ENCODE measurements at regions not wholly inside any gene's neighbourhood (a gene's known extent, or its start where the extent isn't known, plus 50 kb on each side); places are given as distances from the start of the nearest gene placed in this dataset.
"Not testable (repeated sequence)": the region's sequence is repeated elsewhere in the genome, so short reads cannot be mapped to it uniquely, and the experiment has no call there.

DNA sequence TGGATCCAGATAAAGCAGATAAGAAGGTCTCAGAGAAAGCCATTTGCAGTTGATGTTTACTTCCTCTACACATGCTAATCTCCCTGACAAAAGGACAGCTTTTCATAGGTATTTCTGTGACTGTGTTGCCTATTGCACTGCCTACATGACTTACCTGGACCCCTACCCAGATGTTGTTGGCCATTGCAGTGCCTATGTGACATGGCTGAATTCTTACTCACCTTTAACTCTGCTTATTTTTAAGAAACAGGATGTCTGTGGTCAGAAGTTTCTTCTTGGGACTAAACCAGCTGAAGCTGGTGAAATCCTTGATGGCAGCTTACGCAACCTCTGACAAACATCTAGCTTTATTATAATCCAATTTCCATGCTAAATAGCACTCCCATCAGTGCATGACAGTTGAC, 50.7 kb downstream of the PPIAL4D start:
- peak overlapping the region; percentile 57 for H3K27ac Mint-ChIP-seq
- not testable (repeated sequence) for H3K9me3 Mint-ChIP-seq; H3K4me3 Mint-ChIP-seq; H3K4me1 Mint-ChIP-seq (ENCODE audit: low read depth); H3K36me3 Mint-ChIP-seq (ENCODE audit: low read depth); H3K27me3 Mint-ChIP-seq (ENCODE audit: low read depth)

DNA sequence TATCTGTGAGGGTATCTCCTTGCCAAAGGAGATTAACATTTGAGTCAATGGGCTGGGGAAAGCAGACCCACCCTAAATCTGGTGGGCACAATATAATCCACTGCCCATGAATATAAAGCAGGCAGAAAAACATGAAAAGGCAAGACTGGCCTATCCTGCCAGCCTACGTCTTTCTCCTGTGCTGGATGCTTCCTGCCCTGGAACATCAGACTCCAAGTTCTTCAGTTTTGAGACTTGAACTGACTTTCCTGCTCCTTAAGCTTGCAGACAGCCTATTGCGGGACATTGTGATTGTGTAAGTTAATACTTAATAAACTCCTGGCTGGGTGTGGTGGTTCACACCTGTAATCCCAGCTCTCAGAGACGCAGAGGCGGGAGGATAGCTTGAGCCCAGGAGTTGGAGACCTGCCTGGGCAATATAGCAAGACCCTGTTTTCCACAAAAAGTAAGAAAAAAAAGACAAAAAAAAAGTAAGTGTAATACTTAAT, 52.4 kb downstream of the PPIAL4D start:
- H3K4me3 Mint-ChIP-seq: peak overlapping the region; percentile 40
- H3K9me3 Mint-ChIP-seq; H3K4me1 Mint-ChIP-seq (ENCODE audit: low read depth): not testable (repeated sequence)

DNA sequence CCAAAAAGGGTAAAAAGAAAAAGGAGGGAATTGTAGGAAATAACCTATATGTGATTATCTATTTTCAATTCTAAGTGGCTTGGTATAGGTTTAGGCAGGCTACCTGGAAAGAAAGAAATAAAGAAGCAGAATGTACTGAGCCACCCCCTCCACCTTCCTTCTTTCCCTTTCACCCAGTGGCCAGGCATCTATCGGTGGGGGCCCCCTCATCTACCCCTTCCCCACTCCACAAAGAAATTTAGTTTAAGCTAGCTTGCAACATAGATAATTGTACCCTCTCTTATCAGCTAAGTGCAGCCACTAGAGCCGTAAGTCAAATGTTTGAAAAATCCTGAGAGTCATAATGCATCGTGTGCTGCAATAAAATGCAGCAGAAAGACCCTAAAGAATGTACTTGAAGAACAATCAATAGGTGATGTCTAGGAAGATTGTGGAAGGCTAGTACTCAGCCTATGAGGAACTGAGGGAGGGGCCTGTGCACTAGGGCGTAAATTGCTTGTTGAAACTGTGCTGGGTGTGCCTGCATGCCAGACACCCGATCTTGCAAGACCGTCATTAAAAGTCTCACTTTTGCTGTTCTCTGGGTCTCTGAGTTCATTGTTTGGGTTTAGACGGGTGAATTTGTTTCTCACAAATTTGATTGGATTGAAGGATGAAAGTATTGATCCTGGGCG, 53.0 kb downstream of the PPIAL4D start:
- not testable (repeated sequence) for H3K27me3 Mint-ChIP-seq (ENCODE audit: low read depth)

More for the DNA sequence above, 52.4 kb downstream of the PPIAL4D start:
- not testable (repeated sequence) for H3K27me3 Mint-ChIP-seq (ENCODE audit: low read depth); H3K36me3 Mint-ChIP-seq (ENCODE audit: low read depth)
- peak overlapping the region; percentile 80 for H3K27ac Mint-ChIP-seq

DNA sequence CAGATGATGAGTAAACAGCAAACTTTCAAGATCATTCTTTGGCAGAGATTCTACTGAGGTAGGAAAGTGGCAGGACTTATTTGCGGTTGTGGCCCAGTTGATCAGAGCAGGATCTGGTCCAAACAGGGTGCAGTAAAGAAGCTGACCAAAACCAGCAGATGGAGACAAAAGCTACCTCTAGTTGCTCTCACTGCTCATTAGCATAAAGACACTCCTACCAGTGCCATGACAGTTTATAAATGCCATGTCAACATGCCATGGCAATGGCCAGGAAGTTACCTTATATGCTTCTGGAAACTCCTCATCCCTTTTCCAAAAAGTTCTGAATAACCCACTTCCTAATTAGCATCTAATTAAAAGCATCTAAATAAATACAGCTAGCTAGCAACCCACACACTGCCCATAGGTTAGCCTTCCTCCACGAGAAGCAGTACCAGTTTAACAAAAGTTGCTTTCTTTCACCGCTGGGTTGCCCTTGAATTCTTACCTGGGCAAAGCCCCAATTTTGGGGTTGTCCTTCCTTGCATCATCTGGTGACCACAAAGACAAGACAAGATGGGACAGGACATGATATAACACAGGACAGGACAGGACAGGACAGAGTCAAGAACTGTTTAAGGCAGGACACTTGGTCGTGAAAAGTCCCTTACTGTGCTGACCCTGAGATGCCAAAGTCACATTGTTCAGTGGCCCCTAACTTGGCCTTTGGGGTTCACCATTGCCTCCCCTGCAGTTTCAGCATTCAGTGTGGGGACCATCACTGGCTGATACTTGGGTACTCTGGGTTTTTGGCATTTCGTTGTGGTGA, 59.2 kb downstream of the PPIAL4D start:
- not testable (repeated sequence) for H3K4me1 Mint-ChIP-seq (ENCODE audit: low read depth); H3K27me3 Mint-ChIP-seq (ENCODE audit: low read depth); H3K27ac Mint-ChIP-seq; H3K4me3 Mint-ChIP-seq; H3K9me3 Mint-ChIP-seq; H3K36me3 Mint-ChIP-seq (ENCODE audit: low read depth)

More for the DNA sequence above, 53.0 kb downstream of the PPIAL4D start:
- H3K4me3 Mint-ChIP-seq: peak overlapping the region; percentile 40
- not testable (repeated sequence) for H3K36me3 Mint-ChIP-seq (ENCODE audit: low read depth); H3K9me3 Mint-ChIP-seq; H3K4me1 Mint-ChIP-seq (ENCODE audit: low read depth)
- peak overlapping the region; percentile 80 for H3K27ac Mint-ChIP-seq

DNA sequence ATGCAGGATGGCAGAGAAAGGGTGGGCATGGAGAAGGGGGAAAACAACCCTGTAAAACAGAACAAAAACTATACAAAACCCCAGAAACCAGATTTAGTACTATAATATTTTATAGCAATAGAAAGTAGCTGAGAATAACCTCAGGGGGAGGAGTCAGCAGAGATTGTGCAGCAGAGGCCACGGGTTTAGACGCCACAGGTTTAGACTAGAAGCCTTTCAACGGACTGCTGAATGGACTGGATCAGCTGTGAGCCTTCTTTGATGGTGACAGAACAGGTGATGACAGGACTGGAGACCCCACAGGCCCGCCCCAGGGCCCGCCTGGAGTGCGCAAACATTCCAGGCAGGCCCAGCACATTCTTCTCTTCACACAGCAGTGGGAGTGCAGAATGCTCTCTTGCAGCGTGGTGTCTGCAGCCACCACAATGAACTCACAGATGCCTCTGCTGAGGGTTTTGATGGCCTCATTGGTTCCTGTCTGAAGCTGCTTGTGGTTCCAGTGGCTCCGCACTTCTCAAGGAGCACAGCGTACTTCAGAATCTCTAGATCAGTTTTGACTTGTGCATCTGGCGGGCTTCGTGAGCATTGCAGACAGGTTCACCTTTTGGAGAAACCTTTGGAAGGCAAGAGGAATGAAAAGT, 65.6 kb downstream of the PPIAL4D start:
- H3K4me1 Mint-ChIP-seq (ENCODE audit: low read depth); H3K27me3 Mint-ChIP-seq (ENCODE audit: low read depth); H3K27ac Mint-ChIP-seq; H3K4me3 Mint-ChIP-seq; H3K36me3 Mint-ChIP-seq (ENCODE audit: low read depth); H3K9me3 Mint-ChIP-seq: not testable (repeated sequence)

DNA sequence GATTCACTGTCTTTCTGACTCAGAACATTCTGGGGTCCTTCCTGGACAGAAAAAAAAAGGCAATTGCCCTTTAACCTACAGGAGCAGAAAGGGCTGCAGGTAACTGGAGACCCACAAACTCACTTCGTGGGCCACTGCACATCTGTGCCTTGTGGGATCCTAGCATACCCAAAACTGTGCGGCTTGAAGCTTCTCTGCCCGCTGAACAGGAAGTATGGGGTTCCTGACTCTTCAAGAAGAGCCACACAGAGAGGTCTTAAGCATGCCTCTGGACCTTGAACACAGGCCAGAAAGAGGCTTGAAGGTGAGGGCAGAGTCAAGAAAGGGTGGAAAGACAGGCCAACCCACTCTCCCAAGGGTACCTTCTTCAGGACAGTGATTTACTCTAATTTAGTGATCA, 67.6 kb downstream of the PPIAL4D start:
- H3K27me3 Mint-ChIP-seq (ENCODE audit: low read depth); H3K36me3 Mint-ChIP-seq (ENCODE audit: low read depth); H3K9me3 Mint-ChIP-seq; H3K27ac Mint-ChIP-seq; H3K4me3 Mint-ChIP-seq; H3K4me1 Mint-ChIP-seq (ENCODE audit: low read depth): not testable (repeated sequence)

DNA sequence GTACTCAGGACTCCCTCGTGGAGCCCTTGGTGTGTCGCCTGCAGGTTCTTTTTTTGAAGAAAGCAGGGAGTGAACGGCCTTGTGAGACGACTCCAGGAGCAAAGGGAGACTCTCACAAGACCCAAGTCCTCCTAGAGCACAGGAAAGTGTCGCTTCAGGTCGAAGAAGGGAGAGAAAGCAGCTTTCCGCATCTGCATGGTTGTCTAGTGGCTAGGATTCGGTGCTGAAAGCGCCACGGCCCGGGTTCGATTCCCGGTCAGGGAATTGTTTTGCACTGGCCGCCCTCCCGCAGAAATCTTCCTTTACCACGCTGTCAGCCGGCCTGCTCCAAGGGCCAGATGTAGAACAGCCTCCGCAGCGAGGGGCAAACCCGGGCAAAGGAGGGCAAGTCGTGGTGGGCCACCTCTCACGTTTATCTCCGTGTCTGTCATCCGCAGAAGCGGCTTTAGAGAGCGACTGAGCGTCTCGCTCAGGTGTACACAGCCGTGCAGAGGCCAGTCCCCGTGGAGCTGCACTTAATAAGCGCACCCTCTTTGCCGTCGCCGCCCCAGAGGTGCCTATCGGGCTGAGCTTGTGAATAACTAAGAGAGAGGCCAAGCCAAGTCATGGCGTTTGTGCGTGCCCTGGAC, 72.6 kb downstream of the FAM72D start:
- not testable (repeated sequence) for H3K9me3 Mint-ChIP-seq; H3K27ac Mint-ChIP-seq; H3K36me3 Mint-ChIP-seq (ENCODE audit: low read depth); H3K4me3 Mint-ChIP-seq; H3K4me1 Mint-ChIP-seq (ENCODE audit: low read depth); H3K27me3 Mint-ChIP-seq (ENCODE audit: low read depth)

DNA sequence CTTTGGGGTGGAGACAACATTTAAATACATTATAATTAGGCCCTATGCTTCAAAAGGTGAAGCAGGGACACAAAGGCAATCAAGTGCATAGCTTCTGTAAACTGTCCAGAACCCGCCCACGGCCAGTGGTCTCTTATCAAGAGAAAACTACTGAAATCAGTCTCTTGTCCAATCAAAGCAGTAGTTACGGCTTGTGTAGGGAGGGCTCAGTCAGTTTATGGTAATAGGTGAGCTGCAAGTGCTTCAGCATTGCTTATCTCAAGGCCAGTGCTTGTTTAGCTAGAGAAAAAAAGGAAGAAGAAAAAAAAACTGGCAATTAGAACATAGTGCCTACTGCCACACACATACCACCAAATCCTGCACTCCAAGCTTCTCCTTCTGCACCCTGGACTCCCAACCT, 68.6 kb downstream of the FAM72D start:
- H3K4me1 Mint-ChIP-seq (ENCODE audit: low read depth); H3K27ac Mint-ChIP-seq; H3K36me3 Mint-ChIP-seq (ENCODE audit: low read depth); H3K4me3 Mint-ChIP-seq; H3K27me3 Mint-ChIP-seq (ENCODE audit: low read depth); H3K9me3 Mint-ChIP-seq: not testable (repeated sequence)

Measured in T-helper 1 cell treated with Interleukin-12 subunit alpha and Interleukin-12 subunit beta and Interleukin-4 antibody, amounts not matched to agents 30 μg/mL and 1 μg/mL, for 36 hours (primary cell).